Astrocyte of the spinal cord (primary cell): ENCODE measurements at regions not wholly inside any gene's neighbourhood (a gene's known extent, or its start where the extent isn't known, plus 50 kb on each side); places are given as distances from the start of the nearest gene placed in this dataset.

Experiments
- DNase-seq: peaks from one replicate; pipeline ENCODE4 v3.0.0; 2011; ENCODE audit warnings: low read depth, low spot score
- H3K4me3 ChIP-seq: 2 replicates; pipeline ENCODE4 v1.5.1; 2011; ENCODE audit warnings: low read depth, mild to moderate bottlenecking, low read length, moderate library complexity
- CTCF ChIP-seq: IDR thresholded peaks from 2 replicates; pipeline ENCODE4 v1.5.1; 2012; ENCODE audit warnings: low read depth, mild to moderate bottlenecking, low read length, inconsistent platforms
- in situ Hi-C: cut with HindIII; loops from 2 replicates; pipeline ENCODE4 v1.10.0; 2017; ENCODE audit warnings: low sequenced_read_pairs

GRCh38 chr3:148095962-148096361, 601.7 kb upstream of the AGTR1 start:
- no peak for TF ChIP-seq CTCF
- no peak overlapping the region for H3K4me3 ChIP-seq
- in situ Hi-C loops: loop anchor here (25.0 kb wide), 1 partner anchor 709 kb away; no protein-coding TSS in a partner anchor
- no peak for DNase-seq

GRCh38 chr3:148100476-148100875, 597.2 kb upstream of the AGTR1 start:
- H3K4me3 ChIP-seq: no peak overlapping the region
- no peak for DNase-seq
- no peak for TF ChIP-seq CTCF
- in situ Hi-C loops: no loop called here

GRCh38 chr3:148101061-148101460, 596.6 kb upstream of the AGTR1 start:
- peak; percentile 62 for DNase-seq
- H3K4me3 ChIP-seq: no peak overlapping the region
- TF ChIP-seq CTCF: no peak
- in situ Hi-C loops: no loop called here

- H3K4me3 ChIP-seq: no peak overlapping the region
- DNase-seq: no peak
- no peak for TF ChIP-seq CTCF
- in situ Hi-C loops: no loop called here
These were observed 595.5 kb upstream of the AGTR1 start for GRCh38 chr3:148102156-148102555.

GRCh38 chr3:148106062-148106461, 591.6 kb upstream of the AGTR1 start:
- in situ Hi-C loops: no loop called here
- no peak for TF ChIP-seq CTCF
- H3K4me3 ChIP-seq: no peak overlapping the region
- DNase-seq: no peak

- H3K4me3 ChIP-seq: no peak overlapping the region
- in situ Hi-C loops: no loop called here
- no peak for DNase-seq
- TF ChIP-seq CTCF: no peak
These were observed 570.7 kb upstream of the AGTR1 start for GRCh38 chr3:148126956-148127355.

GRCh38 chr3:148128136-148128535, 569.6 kb upstream of the AGTR1 start:
- in situ Hi-C loops: no loop called here
- DNase-seq: no peak
- H3K4me3 ChIP-seq: no peak overlapping the region
- TF ChIP-seq CTCF: no peak
